Vagina (tissue), 2 donors: ENCODE measurements at regions not wholly inside any gene's neighbourhood (a gene's known extent, or its start where the extent isn't known, plus 50 kb on each side); places are given as distances from the start of the nearest gene placed in this dataset.
"Not testable (repeated sequence)": the region's sequence is repeated elsewhere in the genome, so short reads cannot be mapped to it uniquely, and the experiment has no call there.

Experiments used
- POLR2A ChIP-seq, 2 donors: fragments of 450-650 bp; IDR thresholded peaks; one replicate each; pipeline ENCODE4 v1.6.1; 2017; ENCODE audit warnings: antibody characterized with exemption in 2 of 2, mild to moderate bottlenecking in 2 of 2, moderate library complexity in 2 of 2
- POLR2AphosphoS5 ChIP-seq, 2 donors: sonication (generic); formaldehyde crosslinking; IDR thresholded peaks; one replicate each; pipeline ENCODE4 v1.9.0; 2017; ENCODE audit warnings: antibody characterized with exemption in 2 of 2, mild to moderate bottlenecking in 2 of 2, low read depth in 1 of 2; ENCODE audit not compliant: insufficient read depth in 1 of 2
- TF ChIP-seq, protein P1 (sequence below), 3 experiments: fragments of 450-650 bp in 2 of 3; fragments of 200-600 bp in 1 of 3; sonication (generic) in 1 of 3; IDR thresholded peaks; one replicate each; pipeline ENCODE4 v1.5.1; 2017 to 2019; ENCODE audit warnings: antibody characterized with exemption in 3 of 3, mild to moderate bottlenecking in 2 of 3, moderate library complexity in 2 of 3

- TF ChIP-seq POLR2AphosphoS5 (IDR thresholded peaks at IDR 0.05; ENCODE audit: insufficient read depth in 1 of 2, low read depth in 1 of 2); POLR2A (IDR thresholded peaks at IDR 0.05): not testable (repeated sequence)
- TF ChIP-seq, protein P1, sequence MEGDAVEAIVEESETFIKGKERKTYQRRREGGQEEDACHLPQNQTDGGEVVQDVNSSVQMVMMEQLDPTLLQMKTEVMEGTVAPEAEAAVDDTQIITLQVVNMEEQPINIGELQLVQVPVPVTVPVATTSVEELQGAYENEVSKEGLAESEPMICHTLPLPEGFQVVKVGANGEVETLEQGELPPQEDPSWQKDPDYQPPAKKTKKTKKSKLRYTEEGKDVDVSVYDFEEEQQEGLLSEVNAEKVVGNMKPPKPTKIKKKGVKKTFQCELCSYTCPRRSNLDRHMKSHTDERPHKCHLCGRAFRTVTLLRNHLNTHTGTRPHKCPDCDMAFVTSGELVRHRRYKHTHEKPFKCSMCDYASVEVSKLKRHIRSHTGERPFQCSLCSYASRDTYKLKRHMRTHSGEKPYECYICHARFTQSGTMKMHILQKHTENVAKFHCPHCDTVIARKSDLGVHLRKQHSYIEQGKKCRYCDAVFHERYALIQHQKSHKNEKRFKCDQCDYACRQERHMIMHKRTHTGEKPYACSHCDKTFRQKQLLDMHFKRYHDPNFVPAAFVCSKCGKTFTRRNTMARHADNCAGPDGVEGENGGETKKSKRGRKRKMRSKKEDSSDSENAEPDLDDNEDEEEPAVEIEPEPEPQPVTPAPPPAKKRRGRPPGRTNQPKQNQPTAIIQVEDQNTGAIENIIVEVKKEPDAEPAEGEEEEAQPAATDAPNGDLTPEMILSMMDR (IDR thresholded peaks at IDR 0.05) = not testable (repeated sequence)
These were observed 279.7 kb upstream of the CBLB start for GRCh38 chr3:106148440-106149082.
